Amniotic stem cell (primary cell): ENCODE measurements at regions not wholly inside any gene's neighbourhood (a gene's known extent, or its start where the extent isn't known, plus 50 kb on each side); places are given as distances from the start of the nearest gene placed in this dataset.

Experiments used
- DNase-seq: peaks from one replicate; lab custom pipeline; 2025; lab: John Stamatoyannopoulos, UW

- DNase-seq = no peak
Measured at GRCh38 chr16:73304008-73304774, 256.3 kb upstream of the ZFHX3 start.

GRCh38 chr16:73302942-73303341 lies 255.0 kb upstream of the ZFHX3 start:
- no peak for DNase-seq

DNA sequence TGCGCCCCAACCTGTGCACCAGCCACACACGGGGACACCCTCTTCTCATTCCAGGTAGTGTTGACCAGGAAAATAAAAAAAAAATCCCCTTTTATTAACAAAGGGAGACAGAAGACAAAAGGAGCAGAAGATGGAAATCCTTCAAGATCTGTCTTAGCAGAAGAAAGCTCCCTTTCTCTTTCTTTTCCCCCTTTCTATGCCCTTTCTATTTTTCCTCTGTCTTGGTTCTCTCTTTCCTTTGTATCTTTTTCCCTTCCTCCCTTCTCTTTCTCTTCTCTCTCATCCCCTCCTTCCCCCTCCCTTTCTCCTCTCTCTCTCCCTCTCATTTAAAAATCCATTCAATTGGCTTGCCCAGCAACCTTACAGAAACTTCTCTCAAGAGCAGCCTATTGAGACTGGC lies 254.1 kb upstream of the ZFHX3 start:
- no peak for DNase-seq

DNA sequence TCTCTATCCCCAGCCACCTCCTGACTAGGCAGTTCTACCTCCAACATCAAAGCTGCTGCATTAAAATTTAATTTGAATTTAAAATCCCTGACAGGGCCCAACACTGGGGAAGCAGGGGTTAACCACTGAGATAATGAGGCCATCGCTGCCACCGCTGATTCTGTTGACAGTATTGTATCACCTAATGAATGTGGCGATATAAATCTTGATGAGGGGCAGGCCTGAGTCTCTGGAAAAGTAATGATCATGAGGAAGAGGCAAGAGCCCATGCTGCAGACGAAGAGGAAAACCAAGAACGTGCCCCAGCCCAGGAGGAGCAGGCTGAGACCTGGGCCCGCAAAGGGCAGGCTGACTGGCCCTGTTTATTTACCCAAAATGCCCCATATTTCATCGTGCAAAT lies 251.4 kb upstream of the ZFHX3 start:
- no peak for DNase-seq

GRCh38 chr16:73298562-73298961 lies 250.6 kb upstream of the ZFHX3 start:
- DNase-seq = no peak

- DNase-seq = no peak
Measured at GRCh38 chr16:73290258-73290657, 242.3 kb upstream of the ZFHX3 start.

GRCh38 chr16:73289232-73289631 lies 241.3 kb upstream of the ZFHX3 start:
- no peak for DNase-seq

GRCh38 chr16:73288520-73288919 lies 240.6 kb upstream of the ZFHX3 start:
- no peak for DNase-seq

DNA sequence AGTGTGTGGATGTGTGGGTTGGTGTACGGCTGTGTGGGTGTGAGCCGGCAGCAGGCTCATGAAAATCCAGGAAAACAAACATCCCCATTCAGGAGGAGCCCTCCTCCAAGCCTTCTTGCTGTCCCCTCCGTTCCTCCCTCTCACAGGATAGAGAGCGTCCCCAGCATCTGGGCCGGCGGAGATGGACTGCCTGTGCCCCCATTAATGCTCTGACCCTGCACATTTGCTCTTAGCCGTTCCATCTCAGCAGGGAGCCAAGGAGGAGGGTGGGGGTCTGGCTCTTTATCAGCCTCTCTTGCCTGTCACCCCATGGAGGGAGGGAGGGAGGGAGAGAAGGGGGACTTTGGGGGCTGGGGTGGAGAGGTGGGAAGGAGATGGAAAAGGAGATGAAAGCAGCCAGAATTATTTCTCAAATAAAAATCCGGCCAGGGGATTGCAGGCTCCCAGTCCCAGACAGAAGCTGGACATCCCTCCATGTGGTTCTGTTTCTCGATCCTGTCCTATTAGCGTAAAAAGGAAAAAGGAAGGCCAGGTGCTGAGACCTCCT lies 240.0 kb upstream of the ZFHX3 start:
- DNase-seq = no peak

DNA sequence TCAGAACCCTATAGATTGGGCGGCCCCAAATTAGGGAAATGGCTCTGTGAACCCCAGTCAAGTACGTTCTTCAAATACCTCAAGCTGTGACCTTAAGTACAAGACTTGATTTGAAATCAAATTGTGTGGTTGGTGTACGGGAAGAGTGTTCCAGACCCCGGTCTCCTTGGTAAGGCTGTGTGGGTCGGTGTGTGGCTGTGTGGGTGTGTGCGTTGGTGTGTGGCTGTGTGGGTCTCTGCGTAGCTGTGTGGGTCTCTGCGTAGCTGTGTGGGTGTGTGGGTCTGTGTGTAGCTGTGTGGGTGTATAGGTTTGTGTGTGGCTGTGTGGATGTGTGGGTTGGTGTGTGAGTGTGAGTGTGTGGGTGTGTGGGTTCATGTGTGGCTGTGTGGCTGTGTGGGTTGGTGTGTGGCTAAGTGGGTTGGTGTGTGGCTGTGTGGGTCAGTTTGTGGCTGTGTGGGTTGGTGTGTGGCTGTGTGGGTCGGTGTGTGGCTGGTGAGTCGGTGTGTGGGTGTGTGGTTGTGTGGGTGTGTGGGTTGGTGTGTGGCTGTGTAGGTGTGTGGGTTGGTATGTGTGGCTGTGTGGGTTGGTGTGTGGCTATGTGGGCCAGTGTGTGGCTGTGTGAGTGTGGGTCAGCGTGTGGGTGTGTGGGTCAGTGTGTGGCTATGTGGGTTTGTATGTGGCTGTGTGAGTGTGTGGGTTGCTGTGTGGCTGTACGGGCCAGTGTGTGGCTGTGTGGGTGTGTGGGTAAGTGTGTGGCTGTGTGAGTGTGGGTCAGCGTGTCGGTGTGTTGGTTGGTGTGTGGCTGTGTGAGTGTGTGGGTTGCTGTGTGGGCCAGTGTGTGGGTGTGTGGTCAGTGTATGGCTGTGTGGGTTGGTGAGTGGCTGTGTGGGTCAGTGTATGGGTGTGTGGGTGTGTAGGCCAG lies 238.7 kb upstream of the ZFHX3 start:
- no peak for DNase-seq

DNA sequence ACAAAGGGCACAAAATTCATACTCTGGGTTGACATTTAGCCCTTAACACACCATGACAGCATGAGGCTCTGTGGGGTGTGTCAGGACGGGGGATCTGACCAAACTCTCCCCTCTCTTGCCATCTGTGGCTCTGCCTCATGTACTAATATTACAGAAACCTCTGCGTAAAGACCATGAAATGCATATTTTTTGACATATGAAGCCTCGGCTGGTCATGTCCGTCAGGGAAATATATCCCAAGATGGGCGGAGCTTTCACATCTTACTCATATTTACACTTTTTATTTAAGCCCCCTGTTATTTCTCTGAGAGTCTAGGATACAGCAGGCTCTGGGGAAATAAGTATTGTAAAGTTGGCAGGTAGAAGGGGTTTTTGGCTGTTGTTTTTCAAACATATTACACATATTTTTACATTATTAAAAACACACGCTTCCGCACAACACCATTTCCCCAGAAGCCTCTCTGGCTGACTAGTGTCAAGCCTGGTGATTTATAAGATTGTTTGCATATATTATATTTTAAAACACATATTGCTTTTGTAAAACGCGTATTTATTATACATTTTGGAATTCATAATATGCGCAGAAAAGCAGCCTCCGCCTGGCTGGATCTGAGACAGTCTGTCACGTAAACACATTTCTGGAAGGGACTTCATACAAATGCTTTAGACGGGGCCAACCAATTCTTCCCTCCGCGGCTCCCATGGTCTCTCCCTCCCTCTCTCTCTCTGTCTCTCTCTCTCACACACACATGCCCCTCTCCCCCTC lies 237.7 kb upstream of the ZFHX3 start:
- DNase-seq = no peak

GRCh38 chr16:73280388-73280787 lies 232.5 kb upstream of the ZFHX3 start:
- no peak for DNase-seq

- no peak for DNase-seq
Measured at GRCh38 chr16:73279451-73279850, 231.5 kb upstream of the ZFHX3 start.

- no peak for DNase-seq
Measured at GRCh38 chr16:73277071-73277470, 229.1 kb upstream of the ZFHX3 start.

DNA sequence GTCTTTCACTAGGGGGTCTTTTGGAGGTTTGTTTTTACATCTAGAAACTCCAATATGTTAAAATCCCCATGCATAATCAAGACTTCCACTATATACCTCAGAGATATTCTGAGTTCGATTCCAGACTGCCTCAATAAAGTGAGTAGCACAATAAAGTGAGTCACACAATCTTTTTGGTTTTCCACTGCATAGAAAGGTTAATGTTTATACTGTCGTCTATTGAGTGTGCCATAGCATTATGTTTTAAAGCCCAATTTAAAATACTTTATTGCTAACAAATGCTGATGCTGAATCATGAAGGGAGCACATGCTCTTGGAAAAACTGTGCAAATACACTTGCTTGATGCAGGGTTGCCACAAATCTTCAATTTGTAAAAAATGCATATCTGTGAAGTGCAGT lies 227.5 kb upstream of the ZFHX3 start:
- DNase-seq = no peak

DNA sequence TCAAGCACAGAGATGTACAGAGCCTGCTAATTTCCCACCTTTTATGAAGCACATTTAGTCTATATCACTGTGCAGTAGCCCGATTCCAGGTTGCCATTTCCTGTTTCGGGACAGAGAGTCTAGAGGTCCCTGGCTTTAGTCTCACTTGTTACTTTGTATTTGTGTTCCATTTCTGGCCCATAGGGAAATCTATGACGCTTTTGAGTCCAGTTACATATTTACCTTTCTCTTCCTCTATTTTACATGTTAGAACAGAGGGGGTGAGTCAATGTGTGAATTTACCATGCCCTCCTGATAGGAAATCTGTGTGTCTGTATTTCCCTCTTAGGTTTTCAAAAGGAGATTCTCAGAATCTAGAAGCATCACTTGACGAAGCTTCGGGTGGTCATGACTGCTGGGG lies 227.1 kb upstream of the ZFHX3 start:
- no peak for DNase-seq

GRCh38 chr16:73274140-73274539 lies 226.2 kb upstream of the ZFHX3 start:
- DNase-seq = no peak

GRCh38 chr16:73268366-73268993 lies 220.6 kb upstream of the ZFHX3 start:
- DNase-seq = no peak

- no peak for DNase-seq
Measured at GRCh38 chr16:73265935-73266334, 218.0 kb upstream of the ZFHX3 start.

- no peak for DNase-seq
Measured at GRCh38 chr16:73265124-73265837, 217.4 kb upstream of the ZFHX3 start.

GRCh38 chr16:73262931-73263330 lies 215.0 kb upstream of the ZFHX3 start:
- no peak for DNase-seq
